AG09309 (cell line): ENCODE measurements at regions not wholly inside any gene's neighbourhood (a gene's known extent, or its start where the extent isn't known, plus 50 kb on each side); places are given as distances from the start of the nearest gene placed in this dataset.

Source experiments
- DNase-seq: peaks from one replicate; pipeline ENCODE4 v3.0.0-alpha.2; 2010; ENCODE audit warnings: low read depth
- H3K4me3 ChIP-seq: 2 replicates; pipeline ENCODE4 v1.5.1; 2011; ENCODE audit warnings: mild to moderate bottlenecking, low read depth, low read length, moderate library complexity; ENCODE audit not compliant: control insufficient read depth
- TF ChIP-seq, protein P1 (sequence below): IDR thresholded peaks from 2 replicates; pipeline ENCODE4 v1.5.1; 2011; ENCODE audit warnings: mild to moderate bottlenecking, low read depth, low read length, inconsistent platforms; ENCODE audit not compliant: insufficient read depth, control insufficient read depth; ENCODE audit errors: missing control alignments

GRCh38 chr9:129561594-129562281, 59.2 kb downstream of the C9orf50 start:
- H3K4me3 ChIP-seq, result no peak overlapping the region
- TF ChIP-seq, protein P1, sequence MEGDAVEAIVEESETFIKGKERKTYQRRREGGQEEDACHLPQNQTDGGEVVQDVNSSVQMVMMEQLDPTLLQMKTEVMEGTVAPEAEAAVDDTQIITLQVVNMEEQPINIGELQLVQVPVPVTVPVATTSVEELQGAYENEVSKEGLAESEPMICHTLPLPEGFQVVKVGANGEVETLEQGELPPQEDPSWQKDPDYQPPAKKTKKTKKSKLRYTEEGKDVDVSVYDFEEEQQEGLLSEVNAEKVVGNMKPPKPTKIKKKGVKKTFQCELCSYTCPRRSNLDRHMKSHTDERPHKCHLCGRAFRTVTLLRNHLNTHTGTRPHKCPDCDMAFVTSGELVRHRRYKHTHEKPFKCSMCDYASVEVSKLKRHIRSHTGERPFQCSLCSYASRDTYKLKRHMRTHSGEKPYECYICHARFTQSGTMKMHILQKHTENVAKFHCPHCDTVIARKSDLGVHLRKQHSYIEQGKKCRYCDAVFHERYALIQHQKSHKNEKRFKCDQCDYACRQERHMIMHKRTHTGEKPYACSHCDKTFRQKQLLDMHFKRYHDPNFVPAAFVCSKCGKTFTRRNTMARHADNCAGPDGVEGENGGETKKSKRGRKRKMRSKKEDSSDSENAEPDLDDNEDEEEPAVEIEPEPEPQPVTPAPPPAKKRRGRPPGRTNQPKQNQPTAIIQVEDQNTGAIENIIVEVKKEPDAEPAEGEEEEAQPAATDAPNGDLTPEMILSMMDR, result no peak
- no peak for DNase-seq

DNA sequence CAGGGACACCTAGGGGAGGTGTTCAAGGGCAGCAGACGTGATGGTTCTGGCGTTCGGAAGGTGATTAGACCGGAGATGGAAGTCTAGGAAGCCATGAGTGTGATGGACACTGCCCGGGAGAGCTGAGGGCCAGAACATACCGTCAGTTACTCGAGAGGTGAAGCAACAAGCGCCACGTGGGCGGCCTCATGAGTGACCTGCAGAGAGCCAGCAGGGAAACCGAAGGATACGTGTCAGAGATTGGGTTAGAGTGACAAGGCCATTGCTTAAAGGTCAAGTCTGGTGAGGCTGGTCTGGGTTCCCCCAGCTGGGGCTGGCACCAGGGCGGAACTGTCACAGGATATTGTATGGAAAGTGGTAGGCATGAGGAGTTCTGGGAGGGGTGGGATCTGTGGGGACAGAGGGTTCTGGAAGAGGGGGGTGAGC, 60.0 kb downstream of the C9orf50 start:
- DNase-seq, result no peak
- TF ChIP-seq, protein P1, result no peak
- no peak overlapping the region for H3K4me3 ChIP-seq

GRCh38 chr9:129559506-129559881, 61.4 kb downstream of the C9orf50 start:
- TF ChIP-seq, protein P1, result no peak
- H3K4me3 ChIP-seq, result no peak overlapping the region
- DNase-seq, result no peak

DNA sequence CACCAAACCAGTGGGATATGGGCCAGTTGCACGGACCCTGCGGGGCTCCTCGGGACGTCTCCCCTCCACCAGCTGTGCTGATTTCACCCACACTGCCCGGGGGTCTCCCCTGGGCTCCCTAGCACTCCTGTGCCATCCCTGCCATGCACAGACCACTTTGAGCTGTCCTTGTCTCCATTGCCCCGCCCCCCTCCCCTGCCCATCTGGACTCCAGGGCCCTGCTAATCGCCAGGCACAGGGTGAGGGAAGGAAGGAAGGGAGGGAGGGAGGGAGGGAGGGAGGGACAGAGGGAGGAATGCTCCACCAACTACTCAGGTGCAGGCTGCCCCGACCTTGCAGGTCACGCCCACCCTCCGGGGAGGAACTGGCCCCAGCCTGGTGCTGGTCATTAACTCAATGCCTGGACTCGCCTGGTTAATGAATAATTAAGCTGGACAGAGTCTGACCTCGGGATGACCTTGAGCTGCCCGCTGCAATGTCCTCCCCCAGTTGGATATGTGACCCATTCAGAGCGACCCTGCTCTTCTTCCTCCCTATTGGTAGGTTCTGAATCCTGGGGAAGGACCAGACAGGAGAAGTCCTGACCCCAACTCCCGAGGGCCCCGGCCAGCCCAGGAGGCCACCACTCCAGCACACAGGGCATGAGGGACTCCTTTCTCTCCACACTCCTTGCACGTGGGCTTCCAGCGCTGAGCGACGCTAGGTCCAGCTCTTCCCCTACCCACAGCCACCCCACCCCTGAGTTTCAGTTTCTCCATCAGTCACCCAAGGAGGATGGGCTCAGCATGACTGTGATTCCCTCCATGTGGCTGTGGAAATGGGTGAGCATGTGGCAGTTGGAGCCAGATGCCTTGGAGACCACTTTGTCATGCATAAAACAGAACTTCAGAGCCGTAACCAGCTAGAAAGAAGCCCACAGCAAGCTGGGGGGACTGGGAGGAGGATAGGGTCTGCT, 62.1 kb downstream of the C9orf50 start:
- DNase-seq, result no peak
- TF ChIP-seq, protein P1, result no peak

GRCh38 chr9:129558063-129558550, 62.8 kb downstream of the C9orf50 start:
- DNase-seq, result no peak
- no peak overlapping the region for H3K4me3 ChIP-seq

More for the DNA sequence above, 62.1 kb downstream of the C9orf50 start:
- H3K4me3 ChIP-seq, result no peak overlapping the region

DNA sequence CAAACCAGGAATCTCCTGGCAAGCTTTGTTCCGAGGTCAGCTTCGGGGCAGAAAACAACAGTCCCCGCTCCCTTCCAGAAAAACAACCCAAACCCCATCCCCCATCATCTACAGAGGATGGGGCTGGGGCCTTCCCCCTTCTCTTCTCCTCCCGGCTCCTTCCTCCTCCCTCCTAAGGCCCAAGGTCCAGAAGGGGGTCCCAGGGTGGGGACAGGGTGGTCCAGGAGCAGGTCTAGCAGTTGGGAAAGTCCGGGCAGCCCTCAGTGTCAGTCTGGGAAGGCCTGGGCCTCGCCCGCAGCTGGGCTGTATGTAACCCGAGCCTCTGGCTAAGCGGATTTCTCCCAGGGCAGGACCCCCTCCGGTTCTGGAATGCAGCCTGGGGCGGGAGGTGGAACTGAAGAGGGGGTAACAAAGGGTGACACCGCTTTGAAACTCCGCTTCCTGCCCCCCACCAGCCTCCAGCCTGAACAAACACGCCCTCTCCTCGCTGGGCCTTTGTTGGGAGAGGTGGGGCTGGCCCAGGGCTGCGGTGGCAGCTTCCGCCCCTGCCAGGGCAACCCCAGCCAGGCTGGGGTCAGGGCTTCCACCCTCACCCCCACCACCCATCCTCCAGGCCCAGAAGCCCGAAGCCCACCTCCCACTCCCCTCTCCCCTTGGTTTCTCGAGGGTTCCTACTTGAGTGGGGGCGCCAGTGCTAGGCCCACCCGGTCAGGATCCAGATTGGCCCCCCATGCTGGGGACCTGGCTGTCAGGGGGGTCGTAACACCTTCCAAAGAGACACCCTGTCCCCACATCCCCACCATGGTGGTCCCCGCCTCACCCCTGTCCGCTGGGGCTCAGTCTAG, 63.5 kb downstream of the C9orf50 start:
- TF ChIP-seq, protein P1, result no peak
- DNase-seq, result peak; percentile 23
- H3K4me3 ChIP-seq, result no peak overlapping the region

More at GRCh38 chr9:129558063-129558550, 62.8 kb downstream of the C9orf50 start:
- TF ChIP-seq, protein P1, result no peak
